ENCODE measurements at regions not wholly inside any gene's neighbourhood (a gene's known extent, or its start where the extent isn't known, plus 50 kb on each side); places are given as distances from the start of the nearest gene placed in this dataset.

- TF ChIP-seq SP1 (IDR thresholded peaks at IDR 0.05) (no peak), ZBTB33 (IDR thresholded peaks at IDR 0.05) (no peak), YY1 (IDR thresholded peaks at IDR 0.05) (no peak), EGR1 (IDR thresholded peaks at IDR 0.05; ENCODE audit: low read depth in 2 of 2) (no peak), GABPA (IDR thresholded peaks at IDR 0.05 in 1 of 2, conservative IDR thresholded peaks at IDR 0.05 in 1 of 2) (no peak), JUND (IDR thresholded peaks at IDR 0.05) (no peak), RXRA (IDR thresholded peaks at IDR 0.05) (no peak), TAF1 (conservative IDR thresholded peaks at IDR 0.05) (no peak), CTCF (IDR thresholded peaks at IDR 0.05; ENCODE audit: low read depth, low read length, missing input control) (no peak), REST (IDR thresholded peaks at IDR 0.05) (no peak), HNF4A (conservative IDR thresholded peaks at IDR 0.05) (no peak), MAX (IDR thresholded peaks at IDR 0.05) (no peak), HNF4G (IDR thresholded peaks at IDR 0.05) (no peak), FOXA2 (IDR thresholded peaks at IDR 0.05) (no peak), RAD21 (IDR thresholded peaks at IDR 0.05) (no peak), ATF3 (IDR thresholded peaks at IDR 0.05) (no peak), NR2F2 (IDR thresholded peaks at IDR 0.05) (no peak), FOXA1 (IDR thresholded peaks at IDR 0.05) (no peak)
- no peak for DNase-seq (ENCODE audit: low spot score)
- no peak overlapping the region for H3K4me3 ChIP-seq (ENCODE audit: low read depth in 1 of 3, low read length in 3 of 3)
- peaks cover 0 to under 1% (median 0%) of the 10 kb centered on the region in 4 donors for H3K27me3 ChIP-seq (ENCODE audit: control insufficient read depth in 4 of 4, insufficient read depth in 4 of 4, low read length in 3 of 4)
- H3K27ac ChIP-seq (ENCODE audit: low read depth in 1 of 2, low read length in 2 of 2) = no peak overlapping the region
- H3K36me3 ChIP-seq (ENCODE audit: control insufficient read depth in 4 of 4, insufficient read depth in 3 of 4, low read depth in 1 of 4, low read length in 3 of 4) = no peaks in the 10 kb centered on the region
- H3K9me3 ChIP-seq (ENCODE audit: control insufficient read depth in 4 of 4, low read length in 3 of 4) = no peaks in the 10 kb centered on the region
- no peak overlapping the region for H3K9ac ChIP-seq (ENCODE audit: low read depth in 1 of 2, low read length in 2 of 2)
- 93% methylated on average over 4 of the region's 4 CpGs for WGBS
- H3K4me1 ChIP-seq (ENCODE audit: control insufficient read depth in 4 of 4, insufficient read depth in 4 of 4, low read length in 3 of 4) = no peaks in the 10 kb centered on the region
These were observed 208.4 kb downstream of the INSIG2 start for GRCh38 chr2:118296663-118297062.

Data from liver (tissue), 8 donors.